HL-60/S4 treated with phorbol 12-myristate 13-acetate at 8.2 ng/mL for 4 days and 3 days (cell line): ENCODE measurements at regions not wholly inside any gene's neighbourhood (a gene's known extent, or its start where the extent isn't known, plus 50 kb on each side); places are given as distances from the start of the nearest gene placed in this dataset.
"Not testable (repeated sequence)": the region's sequence is repeated elsewhere in the genome, so short reads cannot be mapped to it uniquely, and the experiment has no call there.

ENCODE experiments used
- in situ Hi-C: fragments of 300-500 bp; cut with MboI; formaldehyde crosslinking; loops from 2 replicates; pipeline ENCODE4 v1.15.0; 2022; ENCODE audit warnings: low sequenced_read_pairs

DNA sequence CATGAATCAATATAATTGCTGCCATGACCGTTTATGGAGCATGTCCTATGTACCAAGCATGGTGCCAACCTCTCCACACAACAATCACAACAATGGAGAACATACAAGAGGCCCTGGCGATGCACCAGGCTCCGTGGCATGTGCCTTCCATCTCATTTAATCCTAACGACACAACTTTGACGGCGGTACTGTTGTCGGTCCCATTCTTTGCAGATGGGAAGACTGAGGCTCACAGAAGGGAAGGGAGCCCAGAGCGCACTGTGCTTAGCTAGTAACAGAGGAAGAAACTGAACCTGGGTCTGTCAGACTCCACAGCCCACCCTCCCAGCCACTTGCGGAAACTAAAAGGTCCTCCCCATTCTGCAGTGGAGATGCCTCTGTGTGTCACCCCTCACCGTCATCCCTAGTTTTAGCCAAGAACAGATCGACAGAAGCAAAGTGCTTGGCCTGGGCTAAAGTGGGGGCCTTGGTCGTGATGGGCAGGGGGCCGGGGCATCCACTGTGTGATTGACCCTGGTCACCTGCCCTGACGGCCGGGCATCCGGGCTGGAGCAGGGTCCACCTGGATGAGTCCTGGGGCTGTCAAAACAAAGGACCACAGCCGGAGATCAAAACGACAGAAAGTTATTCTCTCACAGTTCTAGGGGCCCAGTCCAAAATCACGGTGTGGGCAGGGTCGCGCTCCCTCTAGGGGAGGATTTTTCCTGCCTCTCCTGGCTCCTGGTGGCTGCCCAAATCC, 183.9 kb downstream of the C16orf95 start:
- in situ Hi-C loops, result no loop called here

DNA sequence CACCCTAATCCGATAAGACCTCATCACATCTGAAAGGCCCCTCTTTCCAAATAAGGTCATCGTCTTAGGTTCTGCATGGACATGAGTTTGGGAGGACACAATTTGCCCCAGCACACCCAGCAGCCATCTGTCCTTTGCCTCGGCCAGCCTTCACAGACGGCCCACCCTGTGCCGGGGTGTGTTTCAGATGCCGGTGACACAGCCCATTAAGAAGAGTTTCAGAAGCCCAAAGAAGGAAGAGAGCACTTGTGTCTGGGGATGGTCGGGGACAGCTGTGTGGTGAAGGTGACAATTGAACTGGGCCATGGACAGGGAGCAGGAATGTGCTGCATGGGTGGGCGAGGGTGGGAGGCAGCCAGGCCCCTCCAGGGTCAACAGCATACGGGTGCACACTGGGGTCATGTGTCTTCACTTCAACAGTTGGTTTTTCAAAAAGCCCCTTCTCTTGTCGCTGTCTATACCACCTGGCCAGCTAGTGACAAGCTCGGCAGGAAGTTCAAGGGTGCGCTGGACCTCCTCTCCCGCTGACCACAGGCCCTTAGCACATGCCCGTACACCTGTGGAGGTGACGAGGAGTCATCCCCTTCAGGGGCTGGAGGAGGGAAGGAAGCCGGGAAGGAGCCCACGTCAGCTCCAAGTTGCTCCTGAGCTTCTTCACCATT, 183.1 kb downstream of the C16orf95 start:
- in situ Hi-C loops, result no loop called here

DNA sequence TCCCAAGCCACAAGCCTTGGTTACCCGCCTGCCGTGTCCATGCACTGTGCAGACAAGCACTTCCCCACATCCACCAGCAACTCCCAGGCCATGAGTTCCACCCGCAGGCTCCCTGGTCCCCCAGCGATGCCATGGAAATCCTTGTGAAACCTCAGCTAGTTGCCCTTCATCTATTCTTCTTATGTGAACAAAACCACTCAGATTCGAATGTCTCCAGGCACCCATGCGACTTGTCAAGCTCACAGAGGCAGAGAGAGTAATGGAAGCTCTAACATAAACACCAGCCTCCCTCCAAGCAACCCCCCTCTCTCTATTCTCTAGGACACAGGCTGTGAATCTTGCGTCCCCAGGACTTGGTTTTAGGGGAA, 182.6 kb downstream of the C16orf95 start:
- in situ Hi-C loops, result no loop called here

- in situ Hi-C loops, result no loop called here
Measured at GRCh38 chr16:87135246-87136030, 181.8 kb downstream of the C16orf95 start.

DNA sequence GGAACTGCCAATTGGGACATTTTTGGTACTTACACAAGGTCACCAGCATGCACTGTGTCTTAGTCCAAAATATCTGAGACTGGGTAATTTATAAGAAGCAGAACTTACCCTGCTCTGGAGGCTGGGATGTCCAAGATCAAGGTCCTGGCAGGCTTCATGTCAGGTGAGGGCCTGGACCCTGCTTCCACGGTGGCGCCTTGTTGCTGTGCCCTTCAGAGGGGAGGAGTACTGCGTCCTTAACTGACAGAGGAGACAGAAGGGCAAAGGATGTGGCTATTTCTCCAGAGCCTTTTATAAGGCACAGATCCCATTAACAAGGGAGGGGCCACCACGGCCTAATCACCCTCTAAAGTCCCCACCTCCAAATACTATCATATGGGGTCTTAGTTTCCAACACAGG, 178.9 kb downstream of the C16orf95 start:
- in situ Hi-C loops, result no loop called here

DNA sequence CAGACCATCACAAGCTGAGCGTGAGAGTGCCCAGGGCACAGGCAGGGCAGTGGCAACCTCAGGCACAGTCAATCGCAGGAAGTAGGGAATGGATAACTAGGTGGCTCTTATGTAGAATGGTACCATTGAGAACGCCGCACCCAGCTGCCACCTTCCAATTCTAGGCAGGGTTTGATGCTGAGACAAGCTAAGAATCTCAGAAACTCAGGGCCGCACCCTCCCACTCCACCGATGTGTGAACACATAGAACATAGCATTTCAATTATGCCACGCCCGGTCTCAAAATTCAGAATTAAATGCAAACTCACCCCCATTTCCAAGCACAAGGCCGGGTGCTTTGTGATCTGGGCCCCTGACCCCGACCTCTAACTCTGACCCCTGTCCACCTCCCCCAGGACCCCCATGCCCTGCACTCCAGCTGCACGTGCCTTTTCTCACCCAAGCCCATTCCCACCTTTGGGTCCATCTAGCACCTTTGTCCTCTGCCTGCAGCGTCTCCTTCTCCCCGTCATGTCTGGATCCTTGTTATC, 178.4 kb downstream of the C16orf95 start:
- in situ Hi-C loops, result no loop called here

GRCh38 chr16:87140211-87141200, 176.7 kb downstream of the C16orf95 start:
- in situ Hi-C loops, result no loop called here

- in situ Hi-C loops, result no loop called here
Measured at GRCh38 chr16:87141402-87141801, 175.8 kb downstream of the C16orf95 start.

DNA sequence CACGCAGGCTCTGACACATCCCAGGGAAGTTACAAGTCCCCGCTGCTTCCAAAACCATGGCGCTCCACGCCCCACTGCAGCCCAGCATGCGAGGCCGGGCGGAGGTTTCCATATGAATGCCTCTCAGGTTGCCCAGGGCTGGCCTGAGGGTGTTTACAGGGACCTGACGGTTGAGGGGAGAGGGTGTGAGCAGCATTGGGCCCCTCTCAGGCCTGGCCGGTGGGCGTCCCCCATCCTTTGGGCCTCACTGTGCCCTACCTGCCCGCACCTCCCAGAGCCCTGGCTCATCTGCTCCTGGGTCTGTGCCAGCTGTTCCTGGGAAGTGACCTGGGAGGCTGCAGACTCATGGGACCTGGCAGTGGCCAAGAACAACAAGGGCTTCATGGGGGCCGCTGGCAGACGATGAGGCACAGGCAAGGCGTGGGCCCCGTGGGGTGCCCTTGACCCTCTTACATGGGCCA, 173.5 kb downstream of the C16orf95 start:
- in situ Hi-C loops, result no loop called here

DNA sequence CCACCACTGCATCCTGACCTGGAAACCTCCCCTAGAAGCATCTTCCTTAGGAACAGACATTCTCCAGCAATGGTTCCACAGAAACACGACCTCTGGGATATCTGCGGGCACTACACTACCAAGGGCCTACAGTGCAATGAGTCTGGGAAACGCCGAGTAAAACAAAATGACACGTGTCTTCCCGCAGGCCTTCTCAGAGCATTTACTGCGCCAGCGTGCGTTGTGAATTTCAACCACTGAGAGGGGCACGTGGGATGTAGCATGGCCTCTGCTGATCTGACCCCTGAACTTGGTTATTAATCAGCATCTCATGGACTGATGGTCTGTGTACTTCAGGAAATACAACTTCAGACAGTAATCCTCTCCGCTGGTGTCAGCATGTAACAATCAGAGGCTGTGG, 173.0 kb downstream of the C16orf95 start:
- in situ Hi-C loops, result no loop called here

- in situ Hi-C loops, result no loop called here
Measured at GRCh38 chr16:87145181-87146176, 171.7 kb downstream of the C16orf95 start.

DNA sequence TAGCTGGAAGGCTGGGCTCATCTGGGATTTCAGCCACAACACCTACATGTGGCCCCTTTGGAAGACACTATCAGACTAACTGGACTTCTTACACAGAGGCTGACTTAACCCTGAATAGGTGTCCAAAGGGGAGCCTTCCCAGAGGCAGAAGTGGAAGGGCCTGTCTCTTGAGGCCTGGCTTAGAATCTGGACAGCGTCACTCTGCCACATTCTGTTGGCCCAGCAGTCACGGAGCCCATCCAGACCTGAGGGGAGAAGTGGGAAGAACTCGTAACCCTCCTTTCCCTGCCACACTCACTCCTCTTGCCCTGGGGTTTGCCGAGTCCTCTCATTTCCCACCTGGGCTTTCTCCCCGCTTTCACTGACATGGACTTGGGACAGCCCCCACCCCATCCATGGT, 170.5 kb downstream of the C16orf95 start:
- in situ Hi-C loops, result no loop called here

DNA sequence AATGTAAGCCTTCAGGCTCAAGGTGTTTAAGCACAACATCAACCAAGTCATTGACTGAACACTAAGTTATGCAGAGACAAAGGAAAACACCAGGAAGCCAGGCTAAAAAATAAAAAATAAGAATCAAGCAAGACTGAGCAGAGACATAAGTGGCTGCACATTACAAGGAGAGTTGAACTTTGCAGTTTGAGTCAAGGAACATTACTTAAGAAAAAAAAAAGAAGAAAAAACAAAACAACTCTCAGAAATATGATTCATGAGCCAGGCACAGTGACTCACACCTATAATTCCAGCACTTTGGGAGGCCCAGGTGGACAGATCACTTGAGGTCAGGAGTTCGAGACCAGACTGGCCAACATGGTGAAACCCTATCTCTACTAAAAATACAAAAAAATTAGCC, 168.1 kb downstream of the C16orf95 start:
- in situ Hi-C loops, result no loop called here

- in situ Hi-C loops, result no loop called here
Measured at GRCh38 chr16:87150262-87150661, 166.9 kb downstream of the C16orf95 start.

- in situ Hi-C loops, result no loop called here
Measured at GRCh38 chr16:87150681-87151280, 166.4 kb downstream of the C16orf95 start.

DNA sequence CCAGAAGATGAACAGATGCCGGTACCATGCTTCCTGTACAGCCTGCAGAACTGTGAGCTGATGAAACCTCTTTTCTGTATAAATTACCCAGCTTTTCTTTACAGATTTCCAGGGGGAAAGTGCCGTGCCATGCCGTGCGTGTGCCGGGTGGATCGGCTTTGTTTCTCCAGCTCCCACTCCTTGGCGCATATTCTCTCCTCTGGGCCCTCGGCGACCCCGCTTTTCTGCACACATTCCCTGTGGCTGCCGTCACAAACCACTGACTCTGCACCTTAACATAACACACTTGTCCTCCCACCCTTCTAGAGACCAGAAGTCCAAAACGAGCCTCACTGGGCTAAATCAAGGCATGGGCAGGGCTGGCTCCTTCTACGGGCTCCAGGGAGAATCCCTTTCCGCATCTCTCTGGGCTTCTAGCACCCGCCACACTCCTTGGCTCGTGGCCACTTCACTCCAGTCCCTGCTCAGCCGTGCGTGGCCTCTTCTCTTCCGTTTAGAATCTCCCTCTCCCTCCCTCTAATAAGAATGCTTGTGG, 164.9 kb downstream of the C16orf95 start:
- in situ Hi-C loops, result no loop called here

DNA sequence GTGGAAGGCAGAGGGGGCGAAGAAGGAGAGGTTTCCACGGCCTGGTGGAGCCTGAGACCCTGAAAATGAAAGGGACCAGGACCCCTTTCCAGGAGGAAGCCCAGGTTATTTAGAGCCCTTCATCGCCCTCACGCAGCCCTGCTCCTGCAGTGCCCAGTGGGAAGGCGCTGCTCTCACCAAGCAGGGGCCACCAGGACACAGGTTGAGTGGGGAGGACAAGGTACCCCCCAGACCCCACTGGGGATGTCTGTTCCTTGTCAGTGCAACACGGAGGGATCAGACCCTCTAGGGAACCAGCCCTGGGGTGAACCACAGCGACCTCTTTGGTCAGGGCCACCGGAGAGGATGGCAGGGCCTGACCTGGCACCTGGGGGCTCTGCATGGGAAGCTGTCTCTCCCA, 163.9 kb downstream of the C16orf95 start:
- in situ Hi-C loops, result no loop called here

DNA sequence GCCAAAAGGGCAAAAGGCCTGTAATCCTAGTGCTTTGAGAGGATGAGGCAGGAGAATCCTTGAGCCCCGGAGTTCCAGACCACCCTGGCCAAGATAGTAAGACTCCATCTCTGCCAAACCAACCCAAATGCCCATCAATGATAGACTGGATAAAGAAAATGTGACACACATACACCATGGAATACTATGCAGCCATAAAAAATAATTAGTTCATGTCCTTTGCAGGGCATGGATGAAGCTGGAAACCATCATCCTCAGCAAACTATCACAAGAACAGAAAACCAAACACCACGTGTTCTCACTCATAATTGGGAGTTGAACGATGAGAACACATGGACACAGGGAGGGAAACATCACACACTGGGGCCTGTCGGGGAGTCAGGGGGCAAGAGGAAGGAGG, 161.9 kb downstream of the C16orf95 start:
- in situ Hi-C loops, result not testable (repeated sequence)
